DND-41 (cell line): ENCODE measurements at regions not wholly inside any gene's neighbourhood (a gene's known extent, or its start where the extent isn't known, plus 50 kb on each side); places are given as distances from the start of the nearest gene placed in this dataset.

Source experiments
- ATAC-seq: fragments of 200-7000 bp; cut with Tn5 transposase; 3 replicates; pipeline ENCODE4 v1.9.1; 2021; ENCODE audit warnings: low read depth; ENCODE audit not compliant: insufficient read depth
- DNase-seq: peaks from one replicate; pipeline ENCODE4 v3.0.0-alpha.2; 2020
- H2AFZ ChIP-seq: 2 replicates; pipeline ENCODE4 v1.6.0; 2012; ENCODE audit warnings: low read depth, low read length
- H3K27ac ChIP-seq: 2 replicates; pipeline ENCODE4 v1.5.1; 2012; ENCODE audit warnings: low read length, inconsistent platforms
- H3K27me3 ChIP-seq: fragments of 200-600 bp; sonication (generic); 2 replicates; pipeline ENCODE4 v1.6.0; 2012; ENCODE audit warnings: low read length, mild to moderate bottlenecking, inconsistent platforms; ENCODE audit not compliant: insufficient read depth, poor library complexity
- H3K36me3 ChIP-seq: 2 replicates; pipeline ENCODE4 v1.5.1; 2012; ENCODE audit warnings: low read length, inconsistent platforms; ENCODE audit not compliant: insufficient read depth
- H3K4me1 ChIP-seq: 2 replicates; pipeline ENCODE4 v1.5.1; 2012; ENCODE audit warnings: mild to moderate bottlenecking, low read length; ENCODE audit not compliant: insufficient read depth
- H3K4me2 ChIP-seq: 2 replicates; pipeline ENCODE4 v1.6.0; 2012; ENCODE audit warnings: mild to moderate bottlenecking, moderate library complexity, low read length, inconsistent platforms; ENCODE audit not compliant: insufficient read depth
- H3K4me3 ChIP-seq, 2 experiments: fragments of 200-600 bp in 1 of 2; shearing (Covaris generic) in 1 of 2; 2 replicates each; pipeline ENCODE4 v1.5.1; 2012 to 2016; ENCODE audit warnings: inconsistent platforms in 2 of 2, low read length in 2 of 2, mild to moderate bottlenecking in 2 of 2, low read depth in 1 of 2, moderate library complexity in 1 of 2
- H3K79me2 ChIP-seq: 2 replicates; pipeline ENCODE4 v1.6.0; 2012; ENCODE audit warnings: low read length, inconsistent platforms; ENCODE audit not compliant: insufficient read depth
- H3K9ac ChIP-seq: 2 replicates; pipeline ENCODE4 v1.6.0; 2012; ENCODE audit warnings: low read depth, mild to moderate bottlenecking, inconsistent platforms, low read length, moderate library complexity
- H3K9me3 ChIP-seq: 2 replicates; pipeline ENCODE4 v1.5.1; 2012; ENCODE audit warnings: low read length, moderate library complexity, mild to moderate bottlenecking, inconsistent platforms; ENCODE audit not compliant: insufficient read depth, severe bottlenecking
- H4K20me1 ChIP-seq: 2 replicates; pipeline ENCODE4 v1.6.0; 2012; ENCODE audit warnings: low read length; ENCODE audit not compliant: insufficient read depth
- CTCF ChIP-seq: IDR thresholded peaks from 2 replicates; pipeline ENCODE4 v1.5.1; 2012; ENCODE audit warnings: borderline replicate concordance, low read length, moderate library complexity, mild to moderate bottlenecking; ENCODE audit not compliant: poor library complexity, severe bottlenecking; ENCODE audit errors: extremely low read depth
- EZH2 ChIP-seq: IDR thresholded peaks from 3 replicates; pipeline ENCODE4 v1.6.1; 2012; ENCODE audit warnings: borderline replicate concordance, low read depth, mild to moderate bottlenecking, moderate library complexity, low read length, inconsistent platforms; ENCODE audit not compliant: severe bottlenecking

- no peaks in the 10 kb centered on the region for H3K27me3 ChIP-seq
- H3K36me3 ChIP-seq, result no peaks in the 10 kb centered on the region
- no peak for ATAC-seq
- TF ChIP-seq CTCF, result no peak
- TF ChIP-seq EZH2, result no peak
- H3K4me3 ChIP-seq, result no peak overlapping the region
- no peak for DNase-seq
- no peaks in the 10 kb centered on the region for H3K9me3 ChIP-seq
- H3K9ac ChIP-seq, result no peak overlapping the region
- no peaks in the 10 kb centered on the region for H4K20me1 ChIP-seq
- H3K79me2 ChIP-seq, result no peaks in the 10 kb centered on the region
- no peaks in the 10 kb centered on the region for H3K4me1 ChIP-seq
- no peak overlapping the region for H2AFZ ChIP-seq
- H3K27ac ChIP-seq, result no peak overlapping the region
- H3K4me2 ChIP-seq, result no peak overlapping the region
Measured at GRCh38 chr1:60936163-60936562, 146.2 kb upstream of the NFIA start.

GRCh38 chr1:60935599-60936110, 146.7 kb upstream of the NFIA start:
- Histone ChIP-seq H3K4me3 (no peak overlapping the region), H2AFZ (no peak overlapping the region), H3K9me3 (no peaks in the 10 kb centered on the region), H3K27ac (no peak overlapping the region), H4K20me1 (no peaks in the 10 kb centered on the region), H3K36me3 (no peaks in the 10 kb centered on the region), H3K79me2 (no peaks in the 10 kb centered on the region), H3K27me3 (no peaks in the 10 kb centered on the region), H3K4me2 (no peak overlapping the region), H3K4me1 (no peaks in the 10 kb centered on the region), H3K9ac (no peak overlapping the region)
- ATAC-seq (no peak), DNase-seq (no peak)
- TF ChIP-seq CTCF (no peak), EZH2 (no peak)

- no peak for DNase-seq
- no peaks in the 10 kb centered on the region for H3K79me2 ChIP-seq
- no peaks in the 10 kb centered on the region for H4K20me1 ChIP-seq
- no peak overlapping the region for H3K4me2 ChIP-seq
- no peak overlapping the region for H2AFZ ChIP-seq
- H3K4me3 ChIP-seq, result no peak overlapping the region
- no peaks in the 10 kb centered on the region for H3K9me3 ChIP-seq
- TF ChIP-seq EZH2 (no peak), CTCF (no peak)
- no peaks in the 10 kb centered on the region for H3K36me3 ChIP-seq
- no peak overlapping the region for H3K27ac ChIP-seq
- no peak for ATAC-seq
- H3K27me3 ChIP-seq, result no peaks in the 10 kb centered on the region
- H3K9ac ChIP-seq, result no peak overlapping the region
- H3K4me1 ChIP-seq, result no peaks in the 10 kb centered on the region
Measured at GRCh38 chr1:60930130-60930529, 152.2 kb upstream of the NFIA start.
